Loucy (cell line): ENCODE measurements at regions not wholly inside any gene's neighbourhood (a gene's known extent, or its start where the extent isn't known, plus 50 kb on each side); places are given as distances from the start of the nearest gene placed in this dataset.

Source experiments
- CTCF ChIP-seq: fragments of 200-600 bp; sonication (generic); conservative IDR thresholded peaks from 2 replicates; pipeline ENCODE4 v1.5.1; 2014; ENCODE audit warnings: mild to moderate bottlenecking, antibody characterized with exemption, low read length
- EZH2phosphoT487 ChIP-seq: fragments of 200-600 bp; IDR thresholded peaks from 2 replicates; pipeline ENCODE4 v1.6.1; 2018; ENCODE audit warnings: antibody characterized with exemption, mild to moderate bottlenecking, moderate library complexity, borderline replicate concordance

GRCh38 chr2:153668923-153669322 lies 190.4 kb upstream of the RPRM start:
- TF ChIP-seq CTCF (no peak), EZH2phosphoT487 (no peak)
